NB4 (cell line): ENCODE measurements at regions not wholly inside any gene's neighbourhood (a gene's known extent, or its start where the extent isn't known, plus 50 kb on each side); places are given as distances from the start of the nearest gene placed in this dataset.

Experiments
- CTCF ChIP-seq: IDR thresholded peaks from one replicate; pipeline ENCODE4 v1.5.1; 2012; ENCODE audit warnings: low read depth, low read length
- POLR2A ChIP-seq: IDR thresholded peaks from 2 replicates; pipeline ENCODE4 v1.6.1; 2011; ENCODE audit warnings: mild to moderate bottlenecking; ENCODE audit not compliant: insufficient read length; ENCODE audit errors: extremely low read depth

DNA sequence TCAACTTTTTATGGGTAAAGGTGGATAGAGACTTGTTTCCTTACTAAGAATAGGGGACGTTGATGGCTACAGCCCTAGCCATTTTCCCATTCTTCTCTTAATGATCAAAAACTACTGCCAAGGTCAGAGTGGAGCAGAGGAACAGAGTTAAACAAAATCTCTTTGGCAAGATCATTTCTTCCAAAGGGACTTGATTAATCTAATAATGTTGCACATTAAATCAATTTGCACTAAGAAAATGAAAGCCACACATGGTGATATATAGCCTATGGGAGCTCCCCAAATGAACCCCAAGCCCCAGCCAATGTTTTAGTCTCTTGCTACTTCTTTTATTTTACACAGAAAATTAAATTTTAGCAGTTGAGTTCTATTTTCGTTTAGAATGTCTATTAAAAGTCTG is 954.5 kb upstream of the SOX9 start:
- no peak for TF ChIP-seq POLR2A
- no peak for TF ChIP-seq CTCF
